OCI-LY1 (cell line): ENCODE measurements at regions not wholly inside any gene's neighbourhood (a gene's known extent, or its start where the extent isn't known, plus 50 kb on each side); places are given as distances from the start of the nearest gene placed in this dataset.

ENCODE experiments used
- H2AFZ ChIP-seq: fragments of 200-600 bp; sonication (generic), shearing (Covaris generic); 2 replicates; pipeline ENCODE4 v1.6.0; 2014; ENCODE audit warnings: antibody characterized with exemption, mild to moderate bottlenecking, low read length
- H3F3A ChIP-seq: fragments of 200-600 bp; sonication (generic), shearing (Covaris generic); 2 replicates; pipeline ENCODE4 v1.6.0; 2014; ENCODE audit warnings: mild to moderate bottlenecking, antibody characterized with exemption, low read length, moderate library complexity; ENCODE audit not compliant: insufficient read depth
- H3K27ac ChIP-seq: fragments of 200-600 bp; sonication (generic); 2 replicates; pipeline ENCODE4 v1.5.1; 2014; ENCODE audit warnings: low read length, mixed run types, mild to moderate bottlenecking, low read depth; ENCODE audit not compliant: poor library complexity, severe bottlenecking
- H3K27me3 ChIP-seq: fragments of 200-600 bp; sonication (generic); 2 replicates; pipeline ENCODE4 v1.6.0; 2014; ENCODE audit warnings: antibody characterized with exemption, mild to moderate bottlenecking, low read length, moderate library complexity; ENCODE audit not compliant: insufficient read depth
- H3K36me3 ChIP-seq: fragments of 200-600 bp; sonication (generic); 2 replicates; pipeline ENCODE4 v1.6.1; 2014; ENCODE audit warnings: mild to moderate bottlenecking, antibody characterized with exemption, low read length, moderate library complexity, mixed read lengths; ENCODE audit not compliant: insufficient read depth
- H3K4me1 ChIP-seq: fragments of 200-600 bp; sonication (generic); 2 replicates; pipeline ENCODE4 v1.5.1; 2014; ENCODE audit warnings: mild to moderate bottlenecking, low read length, moderate library complexity; ENCODE audit not compliant: insufficient read depth, severe bottlenecking
- H3K4me2 ChIP-seq: fragments of 200-600 bp; sonication (generic), shearing (Covaris generic); 2 replicates; pipeline ENCODE4 v1.6.1; 2014; ENCODE audit warnings: low read length
- H3K4me3 ChIP-seq: fragments of 200-600 bp; sonication (generic); 2 replicates; pipeline ENCODE4 v1.5.1; 2014; ENCODE audit warnings: low read length, low read depth, mild to moderate bottlenecking, mixed read lengths; ENCODE audit not compliant: poor library complexity, severe bottlenecking
- H3K79me2 ChIP-seq: fragments of 200-600 bp; shearing (Covaris generic); 2 replicates; pipeline ENCODE4 v1.6.1; 2016; ENCODE audit warnings: mixed run types, low read length, mixed read lengths; ENCODE audit not compliant: insufficient read depth
- H3K9ac ChIP-seq: fragments of 200-600 bp; sonication (generic), shearing (Covaris generic); 2 replicates; pipeline ENCODE4 v1.6.1; 2014; ENCODE audit warnings: mild to moderate bottlenecking, low read length, mixed read lengths
- H3K9me2 ChIP-seq: fragments of 200-600 bp; sonication (generic), shearing (Covaris generic); 2 replicates; pipeline ENCODE4 v1.6.1; 2014; ENCODE audit warnings: low read depth, mild to moderate bottlenecking, low read length, mixed read lengths
- H3K9me3 ChIP-seq: fragments of 200-600 bp; shearing (Covaris generic); 2 replicates; pipeline ENCODE4 v1.6.1; 2014; ENCODE audit warnings: low read length, mixed read lengths
- H4K20me1 ChIP-seq: fragments of 200-600 bp; sonication (generic), shearing (Covaris generic); 2 replicates; pipeline ENCODE4 v1.6.0; 2016; ENCODE audit warnings: mild to moderate bottlenecking, low read length; ENCODE audit not compliant: insufficient read depth
- CTCF ChIP-seq: fragments of 200-600 bp; sonication (generic), shearing (Covaris generic); IDR thresholded peaks from 2 replicates; pipeline ENCODE4 v1.5.1; 2017; ENCODE audit warnings: mild to moderate bottlenecking, antibody characterized with exemption, low read length, moderate library complexity, mixed read lengths
- EZH2 ChIP-seq: fragments of 200-600 bp; sonication (generic), shearing (Covaris generic); IDR thresholded peaks from 2 replicates; pipeline ENCODE4 v1.8.0; 2017; ENCODE audit warnings: borderline replicate concordance, mixed run types, mild to moderate bottlenecking, antibody characterized with exemption, low read length, moderate library complexity, mixed read lengths

GRCh38 chr4:111639120-111639690, 506.0 kb upstream of the FAM241A start:
- Histone ChIP-seq H2AFZ (no peak overlapping the region), H3K4me3 (no peak overlapping the region), H4K20me1 (no peaks in the 10 kb centered on the region), H3K4me1 (no peaks in the 10 kb centered on the region), H3K4me2 (no peak overlapping the region), H3K9me2 (no peaks in the 10 kb centered on the region), H3K79me2 (no peaks in the 10 kb centered on the region), H3K27me3 (no peaks in the 10 kb centered on the region), H3F3A (no peaks in the 10 kb centered on the region; the same call in 1 of the 2 replicates), H3K27ac (no peak overlapping the region), H3K9me3 (no peaks in the 10 kb centered on the region), H3K9ac (no peak overlapping the region), H3K36me3 (no peaks in the 10 kb centered on the region)
- TF ChIP-seq CTCF: no peak
- TF ChIP-seq EZH2: no peak

- TF ChIP-seq CTCF: no peak
- no peak for TF ChIP-seq EZH2
- H3F3A ChIP-seq: no peaks in the 10 kb centered on the region; the same call in 1 of the 2 replicates
- H3K4me3 ChIP-seq: no peak overlapping the region
- H3K9me2 ChIP-seq: no peaks in the 10 kb centered on the region
- H3K27me3 ChIP-seq: no peaks in the 10 kb centered on the region
- H4K20me1 ChIP-seq: no peaks in the 10 kb centered on the region
- H3K9ac ChIP-seq: no peak overlapping the region
- no peaks in the 10 kb centered on the region for H3K79me2 ChIP-seq
- H3K4me2 ChIP-seq: no peak overlapping the region
- no peaks in the 10 kb centered on the region for H3K36me3 ChIP-seq
- H3K27ac ChIP-seq: no peak overlapping the region
- H3K4me1 ChIP-seq: no peaks in the 10 kb centered on the region
- H2AFZ ChIP-seq: no peak overlapping the region
- H3K9me3 ChIP-seq: no peaks in the 10 kb centered on the region
These were observed 505.4 kb upstream of the FAM241A start for GRCh38 chr4:111639876-111640275.

- Histone ChIP-seq H3K36me3 (no peaks in the 10 kb centered on the region), H3K27me3 (no peaks in the 10 kb centered on the region), H3K79me2 (no peaks in the 10 kb centered on the region), H2AFZ (no peak overlapping the region), H3K4me2 (no peak overlapping the region), H3K9ac (no peak overlapping the region), H3K4me1 (no peaks in the 10 kb centered on the region), H3K9me2 (no peaks in the 10 kb centered on the region), H3K27ac (no peak overlapping the region), H4K20me1 (no peaks in the 10 kb centered on the region), H3K9me3 (no peaks in the 10 kb centered on the region), H3F3A (no peaks in the 10 kb centered on the region; the same call in 1 of the 2 replicates), H3K4me3 (no peak overlapping the region)
- TF ChIP-seq CTCF (peak; percentile 90), EZH2 (no peak)
These were observed 503.3 kb upstream of the FAM241A start for GRCh38 chr4:111641813-111642579.
